ENCODE measurements at regions not wholly inside any gene's neighbourhood (a gene's known extent, or its start where the extent isn't known, plus 50 kb on each side); places are given as distances from the start of the nearest gene placed in this dataset.

- TF ChIP-seq POLR2A (IDR thresholded peaks at IDR 0.05) (no peak), POLR2AphosphoS5 (IDR thresholded peaks at IDR 0.05) (no peak)
- TF ChIP-seq, protein P1, sequence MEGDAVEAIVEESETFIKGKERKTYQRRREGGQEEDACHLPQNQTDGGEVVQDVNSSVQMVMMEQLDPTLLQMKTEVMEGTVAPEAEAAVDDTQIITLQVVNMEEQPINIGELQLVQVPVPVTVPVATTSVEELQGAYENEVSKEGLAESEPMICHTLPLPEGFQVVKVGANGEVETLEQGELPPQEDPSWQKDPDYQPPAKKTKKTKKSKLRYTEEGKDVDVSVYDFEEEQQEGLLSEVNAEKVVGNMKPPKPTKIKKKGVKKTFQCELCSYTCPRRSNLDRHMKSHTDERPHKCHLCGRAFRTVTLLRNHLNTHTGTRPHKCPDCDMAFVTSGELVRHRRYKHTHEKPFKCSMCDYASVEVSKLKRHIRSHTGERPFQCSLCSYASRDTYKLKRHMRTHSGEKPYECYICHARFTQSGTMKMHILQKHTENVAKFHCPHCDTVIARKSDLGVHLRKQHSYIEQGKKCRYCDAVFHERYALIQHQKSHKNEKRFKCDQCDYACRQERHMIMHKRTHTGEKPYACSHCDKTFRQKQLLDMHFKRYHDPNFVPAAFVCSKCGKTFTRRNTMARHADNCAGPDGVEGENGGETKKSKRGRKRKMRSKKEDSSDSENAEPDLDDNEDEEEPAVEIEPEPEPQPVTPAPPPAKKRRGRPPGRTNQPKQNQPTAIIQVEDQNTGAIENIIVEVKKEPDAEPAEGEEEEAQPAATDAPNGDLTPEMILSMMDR (IDR thresholded peaks at IDR 0.05), result no peak
Measured at GRCh38 chr9:126164796-126165525, 161.7 kb upstream of the MVB12B start.
